SIG-M5 (cell line): ENCODE measurements at regions not wholly inside any gene's neighbourhood (a gene's known extent, or its start where the extent isn't known, plus 50 kb on each side); places are given as distances from the start of the nearest gene placed in this dataset.

Experiments
- DNase-seq: peaks from one replicate; lab custom pipeline; 2025; lab: John Stamatoyannopoulos, UW

GRCh38 chr19:32208060-32208459 lies 137.3 kb upstream of the ZNF507 start:
- no peak for DNase-seq

- no peak for DNase-seq
Measured at GRCh38 chr19:32219392-32219791, 126.0 kb upstream of the ZNF507 start.

GRCh38 chr19:32219881-32220472 lies 125.4 kb upstream of the ZNF507 start:
- no peak for DNase-seq

- DNase-seq = no peak
Measured at GRCh38 chr19:32220951-32221350, 124.5 kb upstream of the ZNF507 start.

- DNase-seq = no peak
Measured at GRCh38 chr19:32222556-32222955, 122.9 kb upstream of the ZNF507 start.

- no peak for DNase-seq
Measured at GRCh38 chr19:32223106-32223505, 122.3 kb upstream of the ZNF507 start.

GRCh38 chr19:32223595-32224370 lies 121.6 kb upstream of the ZNF507 start:
- no peak for DNase-seq

- DNase-seq = no peak
Measured at GRCh38 chr19:32224371-32225244, 120.8 kb upstream of the ZNF507 start.

GRCh38 chr19:32227561-32228165 lies 117.7 kb upstream of the ZNF507 start:
- no peak for DNase-seq

GRCh38 chr19:32230441-32230840 lies 115.0 kb upstream of the ZNF507 start:
- no peak for DNase-seq

- DNase-seq = no peak
Measured at GRCh38 chr19:32231020-32231419, 114.4 kb upstream of the ZNF507 start.

- DNase-seq = no peak
Measured at GRCh38 chr19:32231691-32232090, 113.7 kb upstream of the ZNF507 start.

GRCh38 chr19:32232449-32232848 lies 113.0 kb upstream of the ZNF507 start:
- no peak for DNase-seq

GRCh38 chr19:32233091-32233490 lies 112.3 kb upstream of the ZNF507 start:
- DNase-seq = no peak

GRCh38 chr19:32233885-32234284 lies 111.5 kb upstream of the ZNF507 start:
- DNase-seq = no peak

- DNase-seq = no peak
Measured at GRCh38 chr19:32234663-32235217, 110.7 kb upstream of the ZNF507 start.

GRCh38 chr19:32238076-32238475 lies 107.3 kb upstream of the ZNF507 start:
- DNase-seq = no peak

GRCh38 chr19:32240316-32240715 lies 105.1 kb upstream of the ZNF507 start:
- DNase-seq = no peak

GRCh38 chr19:32241306-32241705 lies 104.1 kb upstream of the ZNF507 start:
- DNase-seq = no peak

- DNase-seq = no peak
Measured at GRCh38 chr19:32241932-32242710, 103.3 kb upstream of the ZNF507 start.

- DNase-seq = no peak
Measured at GRCh38 chr19:32246006-32246405, 99.4 kb upstream of the ZNF507 start.
